22Rv1 (cell line): ENCODE measurements at regions not wholly inside any gene's neighbourhood (a gene's known extent, or its start where the extent isn't known, plus 50 kb on each side); places are given as distances from the start of the nearest gene placed in this dataset.

Experiments used
- ZFX ChIP-seq: fragments of 450-650 bp; IDR thresholded peaks from 2 replicates; pipeline ENCODE4 v1.6.1; 2017; ENCODE audit warnings: antibody characterized with exemption, borderline replicate concordance
- TF ChIP-seq, protein P1 (sequence below): fragments of 450-650 bp; IDR thresholded peaks from 2 replicates; pipeline ENCODE4 v1.5.1; 2017; ENCODE audit warnings: mild to moderate bottlenecking

DNA sequence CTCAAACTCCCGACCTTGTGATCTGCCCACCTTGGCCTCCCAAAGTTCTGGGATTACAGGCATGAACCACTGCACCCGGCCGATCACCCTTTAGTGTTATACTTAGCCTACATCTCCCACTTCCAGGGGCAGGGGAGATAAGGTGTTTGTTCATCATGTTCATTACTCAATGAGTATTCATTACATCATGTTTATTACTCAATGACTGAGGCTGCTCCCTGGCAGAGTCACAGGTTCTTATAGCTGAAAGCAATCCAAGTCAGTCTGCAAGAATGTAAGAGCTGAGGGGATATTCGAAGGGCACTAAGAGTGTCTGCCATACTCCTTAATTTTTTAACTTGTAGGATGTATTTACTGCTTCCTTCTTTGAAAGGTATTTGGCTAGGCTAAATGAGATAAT is 214.2 kb downstream of the SPATA31D1 start:
- TF ChIP-seq, protein P1, sequence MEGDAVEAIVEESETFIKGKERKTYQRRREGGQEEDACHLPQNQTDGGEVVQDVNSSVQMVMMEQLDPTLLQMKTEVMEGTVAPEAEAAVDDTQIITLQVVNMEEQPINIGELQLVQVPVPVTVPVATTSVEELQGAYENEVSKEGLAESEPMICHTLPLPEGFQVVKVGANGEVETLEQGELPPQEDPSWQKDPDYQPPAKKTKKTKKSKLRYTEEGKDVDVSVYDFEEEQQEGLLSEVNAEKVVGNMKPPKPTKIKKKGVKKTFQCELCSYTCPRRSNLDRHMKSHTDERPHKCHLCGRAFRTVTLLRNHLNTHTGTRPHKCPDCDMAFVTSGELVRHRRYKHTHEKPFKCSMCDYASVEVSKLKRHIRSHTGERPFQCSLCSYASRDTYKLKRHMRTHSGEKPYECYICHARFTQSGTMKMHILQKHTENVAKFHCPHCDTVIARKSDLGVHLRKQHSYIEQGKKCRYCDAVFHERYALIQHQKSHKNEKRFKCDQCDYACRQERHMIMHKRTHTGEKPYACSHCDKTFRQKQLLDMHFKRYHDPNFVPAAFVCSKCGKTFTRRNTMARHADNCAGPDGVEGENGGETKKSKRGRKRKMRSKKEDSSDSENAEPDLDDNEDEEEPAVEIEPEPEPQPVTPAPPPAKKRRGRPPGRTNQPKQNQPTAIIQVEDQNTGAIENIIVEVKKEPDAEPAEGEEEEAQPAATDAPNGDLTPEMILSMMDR, result no peak
- TF ChIP-seq ZFX, result no peak
